WTC11 (cell line): ENCODE measurements at regions not wholly inside any gene's neighbourhood (a gene's known extent, or its start where the extent isn't known, plus 50 kb on each side); places are given as distances from the start of the nearest gene placed in this dataset.

Experiments used
- NR3C1 ChIP-seq: sonication (generic); formaldehyde crosslinking; conservative IDR thresholded peaks from 2 replicates; pipeline ENCODE4 v1.8.1; 2023; ENCODE audit warnings: low read depth, mild to moderate bottlenecking, missing genetic modification reagents
- SP1 ChIP-seq: sonication (generic); formaldehyde crosslinking; conservative IDR thresholded peaks from 2 replicates; pipeline ENCODE4 v1.8.1; 2022; ENCODE audit warnings: missing genetic modification reagents
- ZNF317 ChIP-seq: sonication (generic); formaldehyde crosslinking; IDR thresholded peaks from 2 replicates; pipeline ENCODE4 v1.8.1; 2023; ENCODE audit warnings: low read depth, mild to moderate bottlenecking, moderate library complexity, missing genetic modification reagents, borderline replicate concordance
- TF ChIP-seq, protein P1 (sequence below): sonication (generic); formaldehyde crosslinking; IDR thresholded peaks from 2 replicates; pipeline ENCODE4 v1.8.0; 2022; ENCODE audit warnings: mild to moderate bottlenecking, missing genetic modification reagents
- TF ChIP-seq, protein P2 (sequence below): fragments of 200-600 bp; IDR thresholded peaks from 2 replicates; pipeline ENCODE4 v1.8.0; 2022; ENCODE audit warnings: antibody characterized with exemption

DNA sequence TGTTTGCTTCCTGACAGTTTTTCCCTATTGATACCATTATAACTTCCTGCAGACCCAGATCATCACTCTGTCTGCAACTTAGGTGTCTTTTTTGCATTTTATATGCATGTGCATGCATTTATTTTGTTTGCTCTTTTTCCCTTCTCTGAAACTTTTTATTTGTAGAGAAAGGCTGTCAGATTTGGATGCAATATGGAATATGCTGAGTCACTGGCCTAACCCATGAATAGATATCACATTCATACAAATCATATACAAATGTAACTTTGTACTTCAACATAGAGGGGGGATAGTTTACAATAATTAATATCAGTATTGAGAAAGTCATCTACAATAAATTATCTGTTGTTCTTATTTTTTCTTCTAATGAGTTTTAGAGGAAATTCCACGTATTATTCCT, 1465.0 kb downstream of the EFNB2 start:
- TF ChIP-seq NR3C1 (CRISPR knock-in tag) (no peak), ZNF317 (CRISPR knock-in tag) (no peak), SP1 (no peak)
- TF ChIP-seq, protein P1, sequence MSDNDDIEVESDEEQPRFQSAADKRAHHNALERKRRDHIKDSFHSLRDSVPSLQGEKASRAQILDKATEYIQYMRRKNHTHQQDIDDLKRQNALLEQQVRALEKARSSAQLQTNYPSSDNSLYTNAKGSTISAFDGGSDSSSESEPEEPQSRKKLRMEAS: no peak
- TF ChIP-seq, protein P2, sequence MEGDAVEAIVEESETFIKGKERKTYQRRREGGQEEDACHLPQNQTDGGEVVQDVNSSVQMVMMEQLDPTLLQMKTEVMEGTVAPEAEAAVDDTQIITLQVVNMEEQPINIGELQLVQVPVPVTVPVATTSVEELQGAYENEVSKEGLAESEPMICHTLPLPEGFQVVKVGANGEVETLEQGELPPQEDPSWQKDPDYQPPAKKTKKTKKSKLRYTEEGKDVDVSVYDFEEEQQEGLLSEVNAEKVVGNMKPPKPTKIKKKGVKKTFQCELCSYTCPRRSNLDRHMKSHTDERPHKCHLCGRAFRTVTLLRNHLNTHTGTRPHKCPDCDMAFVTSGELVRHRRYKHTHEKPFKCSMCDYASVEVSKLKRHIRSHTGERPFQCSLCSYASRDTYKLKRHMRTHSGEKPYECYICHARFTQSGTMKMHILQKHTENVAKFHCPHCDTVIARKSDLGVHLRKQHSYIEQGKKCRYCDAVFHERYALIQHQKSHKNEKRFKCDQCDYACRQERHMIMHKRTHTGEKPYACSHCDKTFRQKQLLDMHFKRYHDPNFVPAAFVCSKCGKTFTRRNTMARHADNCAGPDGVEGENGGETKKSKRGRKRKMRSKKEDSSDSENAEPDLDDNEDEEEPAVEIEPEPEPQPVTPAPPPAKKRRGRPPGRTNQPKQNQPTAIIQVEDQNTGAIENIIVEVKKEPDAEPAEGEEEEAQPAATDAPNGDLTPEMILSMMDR: no peak
